ENCODE measurements at regions not wholly inside any gene's neighbourhood (a gene's known extent, or its start where the extent isn't known, plus 50 kb on each side); places are given as distances from the start of the nearest gene placed in this dataset.

GRCh38 chr7:126185959-126186580 is 1066.7 kb downstream of the GRM8 start:
- TF ChIP-seq CTCF (IDR thresholded peaks at IDR 0.05) = no peak
- ATAC-seq (ENCODE audit: low FRiP score) (no peak), DNase-seq (ENCODE audit: low spot score) (no peak)

- DNase-seq (ENCODE audit: low spot score) = no peak
- TF ChIP-seq CTCF (IDR thresholded peaks at IDR 0.05) = no peak
- ATAC-seq (ENCODE audit: low FRiP score) = no peak
Measured at GRCh38 chr7:126179916-126180315, 1072.8 kb downstream of the GRM8 start.

GRCh38 chr7:126178865-126179264 is 1073.9 kb downstream of the GRM8 start:
- no peak for TF ChIP-seq CTCF (IDR thresholded peaks at IDR 0.05)
- ATAC-seq (ENCODE audit: low FRiP score) (no peak), DNase-seq (ENCODE audit: low spot score) (no peak)

- no peak for DNase-seq (ENCODE audit: low spot score)
- ATAC-seq (ENCODE audit: low FRiP score) = no peak
- no peak for TF ChIP-seq CTCF (IDR thresholded peaks at IDR 0.05)
Measured at GRCh38 chr7:126177782-126178181, 1075.0 kb downstream of the GRM8 start.

- no peak for ATAC-seq (ENCODE audit: low FRiP score)
- no peak for DNase-seq (ENCODE audit: low spot score)
- TF ChIP-seq CTCF (IDR thresholded peaks at IDR 0.05) = no peak
Measured at GRCh38 chr7:126166645-126167044, 1086.1 kb downstream of the GRM8 start.

- ATAC-seq (ENCODE audit: low FRiP score) = no peak
- no peak for DNase-seq (ENCODE audit: low spot score)
- TF ChIP-seq CTCF (IDR thresholded peaks at IDR 0.05) = no peak
Measured at GRCh38 chr7:126163647-126164046, 1089.1 kb downstream of the GRM8 start.

- no peak for TF ChIP-seq CTCF (IDR thresholded peaks at IDR 0.05)
- DNase-seq (ENCODE audit: low spot score) = no peak
- ATAC-seq (ENCODE audit: low FRiP score) = no peak
Measured at GRCh38 chr7:126157391-126157790, 1095.3 kb downstream of the GRM8 start.

Measured in omental fat pad (tissue), 3 donors.